Liver (tissue), 3 donors: ENCODE measurements at regions not wholly inside any gene's neighbourhood (a gene's known extent, or its start where the extent isn't known, plus 50 kb on each side); places are given as distances from the start of the nearest gene placed in this dataset.

Experiments
- EGR1 ChIP-seq, 2 donors: IDR thresholded peaks; 2 replicates each; pipeline ENCODE4 v1.6.1; 2016 to 2018; ENCODE audit warnings: antibody characterized with exemption in 2 of 2, low read depth in 2 of 2
- FOXA1 ChIP-seq: IDR thresholded peaks from 2 replicates; pipeline ENCODE4 v1.6.1; 2016; ENCODE audit warnings: antibody characterized with exemption
- FOXA2 ChIP-seq: IDR thresholded peaks from 2 replicates; pipeline ENCODE4 v1.6.1; 2016; ENCODE audit warnings: antibody characterized with exemption
- JUND ChIP-seq, 2 donors: IDR thresholded peaks; 2 replicates each; pipeline ENCODE4 v1.6.1; 2016; ENCODE audit warnings: antibody characterized with exemption in 2 of 2
- NR2F2 ChIP-seq: IDR thresholded peaks from 2 replicates; pipeline ENCODE4 v1.6.1; 2016; ENCODE audit warnings: antibody characterized with exemption
- RAD21 ChIP-seq, 2 donors: IDR thresholded peaks; 2 replicates each; pipeline ENCODE4 v1.6.1; 2016; ENCODE audit warnings: antibody characterized with exemption in 2 of 2, mild to moderate bottlenecking in 2 of 2
- RXRA ChIP-seq, 2 donors: IDR thresholded peaks; 2 replicates each; pipeline ENCODE4 v1.6.1; 2017 to 2018; ENCODE audit warnings: antibody characterized with exemption in 2 of 2, mild to moderate bottlenecking in 1 of 2
- TAF1 ChIP-seq: conservative IDR thresholded peaks from 2 replicates; pipeline ENCODE4 v1.6.1; 2016; ENCODE audit warnings: antibody characterized with exemption, mild to moderate bottlenecking
- YY1 ChIP-seq: IDR thresholded peaks from 2 replicates; pipeline ENCODE4 v1.6.1; 2016; ENCODE audit warnings: antibody characterized with exemption, mild to moderate bottlenecking
- TF ChIP-seq, protein P1 (sequence below): fragments of 150-350 bp; IDR thresholded peaks from 2 replicates; pipeline ENCODE4 v1.5.1; 2017; ENCODE audit warnings: improper control_type of control experiment, low read depth, low read length; ENCODE audit not compliant: missing input control
- TF ChIP-seq, protein P2 (sequence below): IDR thresholded peaks from 2 replicates; pipeline ENCODE4 v1.6.1; 2016; ENCODE audit warnings: antibody characterized with exemption
- TF ChIP-seq, protein P3 (sequence below): IDR thresholded peaks from 2 replicates; pipeline ENCODE4 v1.6.1; 2016; ENCODE audit warnings: antibody characterized with exemption, mild to moderate bottlenecking
- TF ChIP-seq, protein P4 (sequence below): IDR thresholded peaks from 2 replicates; pipeline ENCODE4 v1.6.1; 2016; ENCODE audit warnings: antibody characterized with exemption
- TF ChIP-seq, protein P5 (sequence below): IDR thresholded peaks from 2 replicates; pipeline ENCODE4 v1.6.1; 2016; ENCODE audit warnings: antibody characterized with exemption
- donor health status: healthy.
- donor health status: healthy.

DNA sequence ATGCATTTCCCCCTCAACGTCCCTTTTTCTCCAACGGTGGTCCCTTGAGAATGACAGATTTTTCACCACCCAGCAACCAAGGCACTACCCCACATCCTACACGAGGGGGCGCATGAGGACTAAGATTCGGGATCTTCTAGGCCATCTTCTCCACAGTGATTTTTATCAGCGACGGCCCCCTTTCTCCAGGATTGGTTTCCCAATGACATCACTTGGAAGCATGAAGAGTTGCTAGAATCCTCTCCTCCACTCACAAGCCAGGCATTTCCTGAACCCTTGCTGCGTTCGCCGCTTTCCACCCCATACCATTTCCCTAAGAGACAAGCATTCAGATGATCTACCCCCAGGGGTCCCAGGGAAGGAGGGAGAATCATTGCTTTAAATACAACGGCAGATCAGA lies 252.0 kb downstream of the HIVEP2 start:
- TF ChIP-seq, protein P1, sequence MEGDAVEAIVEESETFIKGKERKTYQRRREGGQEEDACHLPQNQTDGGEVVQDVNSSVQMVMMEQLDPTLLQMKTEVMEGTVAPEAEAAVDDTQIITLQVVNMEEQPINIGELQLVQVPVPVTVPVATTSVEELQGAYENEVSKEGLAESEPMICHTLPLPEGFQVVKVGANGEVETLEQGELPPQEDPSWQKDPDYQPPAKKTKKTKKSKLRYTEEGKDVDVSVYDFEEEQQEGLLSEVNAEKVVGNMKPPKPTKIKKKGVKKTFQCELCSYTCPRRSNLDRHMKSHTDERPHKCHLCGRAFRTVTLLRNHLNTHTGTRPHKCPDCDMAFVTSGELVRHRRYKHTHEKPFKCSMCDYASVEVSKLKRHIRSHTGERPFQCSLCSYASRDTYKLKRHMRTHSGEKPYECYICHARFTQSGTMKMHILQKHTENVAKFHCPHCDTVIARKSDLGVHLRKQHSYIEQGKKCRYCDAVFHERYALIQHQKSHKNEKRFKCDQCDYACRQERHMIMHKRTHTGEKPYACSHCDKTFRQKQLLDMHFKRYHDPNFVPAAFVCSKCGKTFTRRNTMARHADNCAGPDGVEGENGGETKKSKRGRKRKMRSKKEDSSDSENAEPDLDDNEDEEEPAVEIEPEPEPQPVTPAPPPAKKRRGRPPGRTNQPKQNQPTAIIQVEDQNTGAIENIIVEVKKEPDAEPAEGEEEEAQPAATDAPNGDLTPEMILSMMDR: peak; percentile 92
- no peak for TF ChIP-seq FOXA1
- TF ChIP-seq YY1: no peak
- no peak for TF ChIP-seq TAF1
- TF ChIP-seq FOXA2: no peak
- TF ChIP-seq, protein P2, sequence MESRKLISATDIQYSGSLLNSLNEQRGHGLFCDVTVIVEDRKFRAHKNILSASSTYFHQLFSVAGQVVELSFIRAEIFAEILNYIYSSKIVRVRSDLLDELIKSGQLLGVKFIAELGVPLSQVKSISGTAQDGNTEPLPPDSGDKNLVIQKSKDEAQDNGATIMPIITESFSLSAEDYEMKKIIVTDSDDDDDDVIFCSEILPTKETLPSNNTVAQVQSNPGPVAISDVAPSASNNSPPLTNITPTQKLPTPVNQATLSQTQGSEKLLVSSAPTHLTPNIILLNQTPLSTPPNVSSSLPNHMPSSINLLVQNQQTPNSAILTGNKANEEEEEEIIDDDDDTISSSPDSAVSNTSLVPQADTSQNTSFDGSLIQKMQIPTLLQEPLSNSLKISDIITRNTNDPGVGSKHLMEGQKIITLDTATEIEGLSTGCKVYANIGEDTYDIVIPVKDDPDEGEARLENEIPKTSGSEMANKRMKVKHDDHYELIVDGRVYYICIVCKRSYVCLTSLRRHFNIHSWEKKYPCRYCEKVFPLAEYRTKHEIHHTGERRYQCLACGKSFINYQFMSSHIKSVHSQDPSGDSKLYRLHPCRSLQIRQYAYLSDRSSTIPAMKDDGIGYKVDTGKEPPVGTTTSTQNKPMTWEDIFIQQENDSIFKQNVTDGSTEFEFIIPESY: no peak
- TF ChIP-seq, protein P3, sequence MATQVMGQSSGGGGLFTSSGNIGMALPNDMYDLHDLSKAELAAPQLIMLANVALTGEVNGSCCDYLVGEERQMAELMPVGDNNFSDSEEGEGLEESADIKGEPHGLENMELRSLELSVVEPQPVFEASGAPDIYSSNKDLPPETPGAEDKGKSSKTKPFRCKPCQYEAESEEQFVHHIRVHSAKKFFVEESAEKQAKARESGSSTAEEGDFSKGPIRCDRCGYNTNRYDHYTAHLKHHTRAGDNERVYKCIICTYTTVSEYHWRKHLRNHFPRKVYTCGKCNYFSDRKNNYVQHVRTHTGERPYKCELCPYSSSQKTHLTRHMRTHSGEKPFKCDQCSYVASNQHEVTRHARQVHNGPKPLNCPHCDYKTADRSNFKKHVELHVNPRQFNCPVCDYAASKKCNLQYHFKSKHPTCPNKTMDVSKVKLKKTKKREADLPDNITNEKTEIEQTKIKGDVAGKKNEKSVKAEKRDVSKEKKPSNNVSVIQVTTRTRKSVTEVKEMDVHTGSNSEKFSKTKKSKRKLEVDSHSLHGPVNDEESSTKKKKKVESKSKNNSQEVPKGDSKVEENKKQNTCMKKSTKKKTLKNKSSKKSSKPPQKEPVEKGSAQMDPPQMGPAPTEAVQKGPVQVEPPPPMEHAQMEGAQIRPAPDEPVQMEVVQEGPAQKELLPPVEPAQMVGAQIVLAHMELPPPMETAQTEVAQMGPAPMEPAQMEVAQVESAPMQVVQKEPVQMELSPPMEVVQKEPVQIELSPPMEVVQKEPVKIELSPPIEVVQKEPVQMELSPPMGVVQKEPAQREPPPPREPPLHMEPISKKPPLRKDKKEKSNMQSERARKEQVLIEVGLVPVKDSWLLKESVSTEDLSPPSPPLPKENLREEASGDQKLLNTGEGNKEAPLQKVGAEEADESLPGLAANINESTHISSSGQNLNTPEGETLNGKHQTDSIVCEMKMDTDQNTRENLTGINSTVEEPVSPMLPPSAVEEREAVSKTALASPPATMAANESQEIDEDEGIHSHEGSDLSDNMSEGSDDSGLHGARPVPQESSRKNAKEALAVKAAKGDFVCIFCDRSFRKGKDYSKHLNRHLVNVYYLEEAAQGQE: no peak
- no peak for TF ChIP-seq JUND (IDR thresholded peaks at IDR 0.05)
- no peak for TF ChIP-seq EGR1 (IDR thresholded peaks at IDR 0.05; ENCODE audit: low read depth in 2 of 2)
- TF ChIP-seq RXRA (IDR thresholded peaks at IDR 0.05): no peak
- TF ChIP-seq RAD21 (IDR thresholded peaks at IDR 0.05): peak; percentile 97 to 98
- TF ChIP-seq, protein P4, sequence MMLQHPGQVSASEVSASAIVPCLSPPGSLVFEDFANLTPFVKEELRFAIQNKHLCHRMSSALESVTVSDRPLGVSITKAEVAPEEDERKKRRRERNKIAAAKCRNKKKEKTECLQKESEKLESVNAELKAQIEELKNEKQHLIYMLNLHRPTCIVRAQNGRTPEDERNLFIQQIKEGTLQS: no peak
- TF ChIP-seq NR2F2: no peak
- TF ChIP-seq, protein P5, sequence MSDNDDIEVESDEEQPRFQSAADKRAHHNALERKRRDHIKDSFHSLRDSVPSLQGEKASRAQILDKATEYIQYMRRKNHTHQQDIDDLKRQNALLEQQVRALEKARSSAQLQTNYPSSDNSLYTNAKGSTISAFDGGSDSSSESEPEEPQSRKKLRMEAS: no peak
